HCT116 (cell line): ENCODE measurements at regions not wholly inside any gene's neighbourhood (a gene's known extent, or its start where the extent isn't known, plus 50 kb on each side); places are given as distances from the start of the nearest gene placed in this dataset.

ENCODE experiments used
- EZH2 ChIP-seq: fragments of 200-600 bp; sonication (generic); IDR thresholded peaks from 2 replicates; pipeline ENCODE4 v1.6.1; 2017; ENCODE audit warnings: antibody characterized with exemption, mixed run types
- EZH2phosphoT487 ChIP-seq: fragments of 200-600 bp; IDR thresholded peaks from 2 replicates; pipeline ENCODE4 v1.6.1; 2018; ENCODE audit warnings: antibody characterized with exemption, borderline replicate concordance
- SP1 ChIP-seq: IDR thresholded peaks from 2 replicates; pipeline ENCODE4 v1.6.1; 2012; ENCODE audit warnings: low read depth
- TCF7L2 ChIP-seq: IDR thresholded peaks from 2 replicates; pipeline ENCODE4 v1.7.0; 2011; ENCODE audit warnings: borderline replicate concordance, inconsistent platforms; ENCODE audit not compliant: insufficient read depth, insufficient read length; ENCODE audit errors: extremely low read depth
- TF ChIP-seq, protein P1 (sequence below): IDR thresholded peaks from 2 replicates; pipeline ENCODE4 v1.6.1; 2012
- TF ChIP-seq, protein P2 (sequence below), 3 experiments: fragments of 200-600 bp in 1 of 3; sonication (generic) in 1 of 3; IDR thresholded peaks in 2 of 3; conservative IDR thresholded peaks in 1 of 3; 2 replicates each; pipeline ENCODE4 v1.5.1; 2012 to 2017; ENCODE audit warnings: low read depth in 2 of 3, low read length in 2 of 3, antibody characterized with exemption in 1 of 3, borderline replicate concordance in 1 of 3, control low read depth in 1 of 3, mild to moderate bottlenecking in 1 of 3, mixed read lengths in 1 of 3, mixed run types in 1 of 3, moderate library complexity in 1 of 3; ENCODE audit not compliant: insufficient read depth in 1 of 3
- TF ChIP-seq, protein P3 (sequence below): IDR thresholded peaks from 2 replicates; pipeline ENCODE4 v1.6.1; 2011; ENCODE audit warnings: mild to moderate bottlenecking, low read length, moderate library complexity; ENCODE audit not compliant: insufficient replicate concordance; ENCODE audit errors: extremely low read depth

DNA sequence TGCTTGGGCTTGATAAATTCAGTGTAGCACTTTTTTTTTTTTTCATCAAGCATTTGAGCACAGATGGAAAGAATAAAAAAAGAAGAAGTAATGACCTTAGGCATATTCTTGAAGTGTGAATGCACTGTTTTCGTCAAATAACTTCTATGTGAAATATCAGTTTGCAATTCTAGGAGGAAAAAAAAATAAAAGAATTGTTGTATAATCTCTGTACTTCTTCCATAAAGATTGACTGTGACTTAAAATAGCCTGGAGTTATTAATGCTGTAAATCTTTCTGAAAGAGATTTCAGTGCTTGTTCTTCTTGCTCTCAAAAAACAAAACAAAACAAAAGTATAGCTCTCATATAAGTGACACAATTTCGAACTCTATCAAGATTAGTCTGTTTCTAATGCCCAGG, 536.9 kb upstream of the ZNF608 start:
- TF ChIP-seq, protein P1, sequence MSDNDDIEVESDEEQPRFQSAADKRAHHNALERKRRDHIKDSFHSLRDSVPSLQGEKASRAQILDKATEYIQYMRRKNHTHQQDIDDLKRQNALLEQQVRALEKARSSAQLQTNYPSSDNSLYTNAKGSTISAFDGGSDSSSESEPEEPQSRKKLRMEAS, result no peak
- TF ChIP-seq, protein P2, sequence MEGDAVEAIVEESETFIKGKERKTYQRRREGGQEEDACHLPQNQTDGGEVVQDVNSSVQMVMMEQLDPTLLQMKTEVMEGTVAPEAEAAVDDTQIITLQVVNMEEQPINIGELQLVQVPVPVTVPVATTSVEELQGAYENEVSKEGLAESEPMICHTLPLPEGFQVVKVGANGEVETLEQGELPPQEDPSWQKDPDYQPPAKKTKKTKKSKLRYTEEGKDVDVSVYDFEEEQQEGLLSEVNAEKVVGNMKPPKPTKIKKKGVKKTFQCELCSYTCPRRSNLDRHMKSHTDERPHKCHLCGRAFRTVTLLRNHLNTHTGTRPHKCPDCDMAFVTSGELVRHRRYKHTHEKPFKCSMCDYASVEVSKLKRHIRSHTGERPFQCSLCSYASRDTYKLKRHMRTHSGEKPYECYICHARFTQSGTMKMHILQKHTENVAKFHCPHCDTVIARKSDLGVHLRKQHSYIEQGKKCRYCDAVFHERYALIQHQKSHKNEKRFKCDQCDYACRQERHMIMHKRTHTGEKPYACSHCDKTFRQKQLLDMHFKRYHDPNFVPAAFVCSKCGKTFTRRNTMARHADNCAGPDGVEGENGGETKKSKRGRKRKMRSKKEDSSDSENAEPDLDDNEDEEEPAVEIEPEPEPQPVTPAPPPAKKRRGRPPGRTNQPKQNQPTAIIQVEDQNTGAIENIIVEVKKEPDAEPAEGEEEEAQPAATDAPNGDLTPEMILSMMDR (IDR thresholded peaks at IDR 0.05 in 2 of 3, conservative IDR thresholded peaks at IDR 0.05 in 1 of 3; ENCODE audit: borderline replicate concordance in 1 of 3, insufficient read depth in 1 of 3, low read depth in 2 of 3, low read length in 2 of 3), result no peak
- TF ChIP-seq, protein P3, sequence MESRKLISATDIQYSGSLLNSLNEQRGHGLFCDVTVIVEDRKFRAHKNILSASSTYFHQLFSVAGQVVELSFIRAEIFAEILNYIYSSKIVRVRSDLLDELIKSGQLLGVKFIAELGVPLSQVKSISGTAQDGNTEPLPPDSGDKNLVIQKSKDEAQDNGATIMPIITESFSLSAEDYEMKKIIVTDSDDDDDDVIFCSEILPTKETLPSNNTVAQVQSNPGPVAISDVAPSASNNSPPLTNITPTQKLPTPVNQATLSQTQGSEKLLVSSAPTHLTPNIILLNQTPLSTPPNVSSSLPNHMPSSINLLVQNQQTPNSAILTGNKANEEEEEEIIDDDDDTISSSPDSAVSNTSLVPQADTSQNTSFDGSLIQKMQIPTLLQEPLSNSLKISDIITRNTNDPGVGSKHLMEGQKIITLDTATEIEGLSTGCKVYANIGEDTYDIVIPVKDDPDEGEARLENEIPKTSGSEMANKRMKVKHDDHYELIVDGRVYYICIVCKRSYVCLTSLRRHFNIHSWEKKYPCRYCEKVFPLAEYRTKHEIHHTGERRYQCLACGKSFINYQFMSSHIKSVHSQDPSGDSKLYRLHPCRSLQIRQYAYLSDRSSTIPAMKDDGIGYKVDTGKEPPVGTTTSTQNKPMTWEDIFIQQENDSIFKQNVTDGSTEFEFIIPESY, result no peak
- TF ChIP-seq SP1 (no peak), TCF7L2 (no peak), EZH2 (no peak), EZH2phosphoT487 (no peak)
